ENCODE measurements at regions not wholly inside any gene's neighbourhood (a gene's known extent, or its start where the extent isn't known, plus 50 kb on each side); places are given as distances from the start of the nearest gene placed in this dataset.

- Histone ChIP-seq H2AFZ (ENCODE audit: low read depth, low read length) (no peak overlapping the region), H3K27me3 (ENCODE audit: insufficient read depth, low read length) (no peaks in the 10 kb centered on the region), H3K36me3 (ENCODE audit: insufficient read depth, low read length) (peaks cover 5% of the 10 kb centered on the region), H3K9me3 (ENCODE audit: low read length) (peaks cover 6% of the 10 kb centered on the region), H3K4me3 (ENCODE audit: low read length) (no peak overlapping the region), H3K4me1 (ENCODE audit: insufficient read depth, low read length) (peaks cover 7% of the 10 kb centered on the region)
These were observed 250.4 kb upstream of the PMFBP1 start for GRCh38 chr16:72422308-72422897.

DNA sequence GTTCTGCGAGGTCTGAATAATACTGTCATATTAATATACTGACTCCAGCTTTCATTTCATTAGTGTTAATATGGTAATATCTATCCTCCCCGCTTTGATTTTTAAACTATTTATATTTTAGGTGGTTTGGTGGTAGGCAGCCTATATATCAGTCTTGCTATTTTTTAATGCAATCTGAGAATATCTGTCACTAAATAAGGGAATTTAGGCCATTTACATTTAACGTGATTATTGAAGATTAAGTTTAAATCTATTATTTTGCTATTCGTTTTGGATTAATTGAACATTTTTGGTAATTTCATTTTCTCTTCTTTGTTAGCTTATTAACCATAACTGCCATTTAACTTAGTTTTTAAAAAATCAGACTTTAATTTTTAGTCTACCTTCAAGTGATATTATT lies 247.7 kb upstream of the PMFBP1 start:
- Histone ChIP-seq H2AFZ (ENCODE audit: low read depth, low read length) (no peak overlapping the region), H3K36me3 (ENCODE audit: insufficient read depth, low read length) (no peaks in the 10 kb centered on the region), H3K4me1 (ENCODE audit: insufficient read depth, low read length) (peaks cover 5% of the 10 kb centered on the region), H3K4me3 (ENCODE audit: low read length) (no peak overlapping the region), H3K9me3 (ENCODE audit: low read length) (peaks cover 3% of the 10 kb centered on the region), H3K27me3 (ENCODE audit: insufficient read depth, low read length) (no peaks in the 10 kb centered on the region)

GRCh38 chr16:72415379-72415778 lies 243.4 kb upstream of the PMFBP1 start:
- H3K27me3 ChIP-seq (ENCODE audit: insufficient read depth, low read length), result no peaks in the 10 kb centered on the region
- H3K36me3 ChIP-seq (ENCODE audit: insufficient read depth, low read length), result no peaks in the 10 kb centered on the region
- H3K4me3 ChIP-seq (ENCODE audit: low read length), result no peak overlapping the region
- H2AFZ ChIP-seq (ENCODE audit: low read depth, low read length), result no peak overlapping the region
- no peaks in the 10 kb centered on the region for H3K9me3 ChIP-seq (ENCODE audit: low read length)
- peaks cover 8% of the 10 kb centered on the region for H3K4me1 ChIP-seq (ENCODE audit: insufficient read depth, low read length)

- Histone ChIP-seq H3K9me3 (ENCODE audit: low read length) (no peaks in the 10 kb centered on the region), H3K4me1 (ENCODE audit: insufficient read depth, low read length) (peaks cover 23% of the 10 kb centered on the region), H3K36me3 (ENCODE audit: insufficient read depth, low read length) (no peaks in the 10 kb centered on the region), H2AFZ (ENCODE audit: low read depth, low read length) (no peak overlapping the region), H3K27me3 (ENCODE audit: insufficient read depth, low read length) (no peaks in the 10 kb centered on the region), H3K4me3 (ENCODE audit: low read length) (no peak overlapping the region)
These were observed 238.5 kb upstream of the PMFBP1 start for GRCh38 chr16:72410492-72410891.

- H3K27me3 ChIP-seq (ENCODE audit: insufficient read depth, low read length), result no peaks in the 10 kb centered on the region
- peaks cover 18% of the 10 kb centered on the region for H3K4me1 ChIP-seq (ENCODE audit: insufficient read depth, low read length)
- H3K36me3 ChIP-seq (ENCODE audit: insufficient read depth, low read length), result no peaks in the 10 kb centered on the region
- H3K4me3 ChIP-seq (ENCODE audit: low read length), result no peak overlapping the region
- H3K9me3 ChIP-seq (ENCODE audit: low read length), result no peaks in the 10 kb centered on the region
- no peak overlapping the region for H2AFZ ChIP-seq (ENCODE audit: low read depth, low read length)
These were observed 237.5 kb upstream of the PMFBP1 start for GRCh38 chr16:72409423-72409822.

- Histone ChIP-seq H3K27me3 (ENCODE audit: insufficient read depth, low read length) (no peaks in the 10 kb centered on the region), H2AFZ (ENCODE audit: low read depth, low read length) (no peak overlapping the region), H3K36me3 (ENCODE audit: insufficient read depth, low read length) (no peaks in the 10 kb centered on the region), H3K9me3 (ENCODE audit: low read length) (peaks cover 2% of the 10 kb centered on the region), H3K4me1 (ENCODE audit: insufficient read depth, low read length) (peaks cover 18% of the 10 kb centered on the region), H3K4me3 (ENCODE audit: low read length) (no peak overlapping the region)
These were observed 234.4 kb upstream of the PMFBP1 start for GRCh38 chr16:72406390-72406789.

DNA sequence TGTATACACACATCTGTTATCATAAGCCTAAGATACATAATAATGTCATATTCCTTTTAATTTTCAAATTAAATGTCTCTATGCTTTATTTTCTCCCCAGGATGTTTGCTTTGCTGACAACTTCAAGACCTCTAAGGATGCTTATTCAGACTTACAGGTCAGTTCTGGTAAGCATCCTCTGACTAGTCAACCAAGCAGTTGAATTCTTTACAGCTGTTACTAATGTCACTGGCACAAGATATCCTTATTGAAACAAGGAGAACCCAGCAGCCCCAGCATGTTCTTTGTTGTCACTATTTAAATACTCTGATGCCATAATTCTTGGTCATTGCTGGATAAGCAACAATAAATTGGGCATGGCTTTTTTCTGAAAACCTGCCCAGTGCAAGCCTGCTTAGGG lies 232.3 kb upstream of the PMFBP1 start:
- peaks cover 2% of the 10 kb centered on the region for H3K9me3 ChIP-seq (ENCODE audit: low read length)
- no peak overlapping the region for H2AFZ ChIP-seq (ENCODE audit: low read depth, low read length)
- H3K4me3 ChIP-seq (ENCODE audit: low read length), result no peak overlapping the region
- peaks cover 7% of the 10 kb centered on the region for H3K4me1 ChIP-seq (ENCODE audit: insufficient read depth, low read length)
- no peaks in the 10 kb centered on the region for H3K27me3 ChIP-seq (ENCODE audit: insufficient read depth, low read length)
- H3K36me3 ChIP-seq (ENCODE audit: insufficient read depth, low read length), result no peaks in the 10 kb centered on the region

DNA sequence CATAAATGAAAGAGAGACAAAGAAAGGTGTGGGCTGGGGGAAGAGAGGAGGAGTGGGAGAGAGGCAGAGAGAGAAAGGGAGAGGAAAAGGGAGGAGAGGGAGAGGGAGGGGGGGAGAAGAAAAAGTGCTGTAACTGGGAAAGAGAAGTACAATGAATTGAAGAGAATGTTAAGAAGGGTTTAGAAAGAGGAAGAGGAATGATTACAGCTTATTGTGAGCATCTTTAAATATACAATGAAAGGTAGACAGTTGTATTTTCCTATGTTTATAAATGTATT lies 229.1 kb upstream of the PMFBP1 start:
- H3K27me3 ChIP-seq (ENCODE audit: insufficient read depth, low read length), result no peaks in the 10 kb centered on the region
- no peak overlapping the region for H3K4me3 ChIP-seq (ENCODE audit: low read length)
- no peaks in the 10 kb centered on the region for H3K4me1 ChIP-seq (ENCODE audit: insufficient read depth, low read length)
- H3K9me3 ChIP-seq (ENCODE audit: low read length), result peaks cover 2% of the 10 kb centered on the region
- H3K36me3 ChIP-seq (ENCODE audit: insufficient read depth, low read length), result no peaks in the 10 kb centered on the region
- no peak overlapping the region for H2AFZ ChIP-seq (ENCODE audit: low read depth, low read length)

DNA sequence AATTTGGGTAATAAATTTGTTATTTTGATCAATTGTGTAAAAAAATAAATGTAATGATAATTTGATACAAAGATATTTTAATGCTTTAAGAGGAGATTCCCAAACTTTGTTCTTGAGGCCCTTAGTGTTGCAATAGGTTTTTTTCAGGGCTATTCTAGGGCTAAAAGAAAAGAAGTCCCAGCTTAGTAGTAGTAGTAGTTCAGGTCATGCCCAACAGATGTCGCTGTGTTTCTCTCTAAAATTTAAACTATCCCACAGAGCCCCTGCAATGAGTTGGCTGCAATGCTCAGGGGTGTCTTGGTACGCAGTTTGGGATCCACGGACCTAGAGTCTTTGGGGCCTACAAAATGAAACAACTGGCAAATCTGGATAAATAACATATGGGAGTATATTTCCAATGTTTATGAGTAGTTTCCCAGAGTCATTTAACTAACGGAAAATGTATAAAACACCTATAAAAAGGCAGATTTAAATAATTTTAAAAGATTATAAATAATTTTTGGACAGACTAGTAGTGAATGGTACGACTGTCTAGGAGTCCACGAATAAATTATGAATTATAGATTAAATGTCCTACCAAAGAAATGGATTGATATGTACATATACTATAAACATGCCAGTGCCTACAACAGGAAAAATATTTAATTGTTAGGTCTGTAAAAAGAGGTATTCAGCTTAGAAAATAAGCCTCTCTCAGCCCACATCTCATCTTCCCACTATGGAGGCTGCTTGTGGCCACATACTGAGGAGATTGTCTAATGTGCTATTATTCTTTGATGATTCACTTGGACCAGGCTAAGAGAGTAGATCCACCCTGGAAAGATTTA lies 228.5 kb upstream of the PMFBP1 start:
- Histone ChIP-seq H3K4me3 (ENCODE audit: low read length) (no peak overlapping the region), H2AFZ (ENCODE audit: low read depth, low read length) (no peak overlapping the region), H3K27me3 (ENCODE audit: insufficient read depth, low read length) (no peaks in the 10 kb centered on the region), H3K36me3 (ENCODE audit: insufficient read depth, low read length) (no peaks in the 10 kb centered on the region), H3K4me1 (ENCODE audit: insufficient read depth, low read length) (no peaks in the 10 kb centered on the region), H3K9me3 (ENCODE audit: low read length) (peaks cover 2% of the 10 kb centered on the region)

DNA sequence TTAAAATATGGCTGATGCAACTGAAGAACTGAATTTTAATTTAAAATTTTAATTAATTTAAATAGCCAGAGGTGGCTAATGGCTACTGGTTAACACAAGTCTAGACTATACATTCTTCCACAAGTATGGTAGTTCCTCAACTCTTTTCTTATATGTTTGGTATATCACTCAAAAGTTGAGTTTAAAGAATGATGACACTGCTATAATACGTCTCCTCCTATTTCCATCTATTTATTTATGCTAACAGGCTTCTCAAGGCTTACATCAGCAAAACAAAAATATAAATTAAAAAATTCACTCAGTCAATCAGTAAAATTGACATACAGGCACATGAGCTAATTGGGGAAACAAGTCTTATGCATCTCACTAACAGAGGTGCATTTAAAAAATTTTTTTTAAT lies 227.9 kb upstream of the PMFBP1 start:
- no peaks in the 10 kb centered on the region for H3K27me3 ChIP-seq (ENCODE audit: insufficient read depth, low read length)
- H3K9me3 ChIP-seq (ENCODE audit: low read length), result peaks cover 2% of the 10 kb centered on the region
- H2AFZ ChIP-seq (ENCODE audit: low read depth, low read length), result no peak overlapping the region
- H3K36me3 ChIP-seq (ENCODE audit: insufficient read depth, low read length), result no peaks in the 10 kb centered on the region
- H3K4me3 ChIP-seq (ENCODE audit: low read length), result no peak overlapping the region
- no peaks in the 10 kb centered on the region for H3K4me1 ChIP-seq (ENCODE audit: insufficient read depth, low read length)

DNA sequence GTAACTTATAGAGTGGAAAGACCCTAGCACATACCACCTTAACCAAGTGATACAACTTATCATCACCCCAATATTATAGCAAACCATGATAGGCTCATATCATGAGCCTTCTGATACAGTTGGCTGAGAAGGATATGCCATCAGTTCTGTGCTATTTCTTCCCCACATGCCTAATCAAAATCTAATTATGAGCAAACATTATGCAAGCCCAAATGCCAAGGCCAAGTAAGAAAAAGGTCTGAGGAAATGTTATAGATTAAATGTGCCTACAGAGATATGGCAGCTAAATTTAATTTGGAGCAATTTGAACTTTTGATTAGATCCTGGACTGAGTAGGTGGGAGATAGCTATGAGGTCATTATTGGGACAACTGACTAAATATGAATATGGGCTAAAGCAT lies 225.9 kb upstream of the PMFBP1 start:
- H3K36me3 ChIP-seq (ENCODE audit: insufficient read depth, low read length), result no peaks in the 10 kb centered on the region
- no peaks in the 10 kb centered on the region for H3K9me3 ChIP-seq (ENCODE audit: low read length)
- H3K4me1 ChIP-seq (ENCODE audit: insufficient read depth, low read length), result no peaks in the 10 kb centered on the region
- no peak overlapping the region for H2AFZ ChIP-seq (ENCODE audit: low read depth, low read length)
- no peaks in the 10 kb centered on the region for H3K27me3 ChIP-seq (ENCODE audit: insufficient read depth, low read length)
- no peak overlapping the region for H3K4me3 ChIP-seq (ENCODE audit: low read length)

DNA sequence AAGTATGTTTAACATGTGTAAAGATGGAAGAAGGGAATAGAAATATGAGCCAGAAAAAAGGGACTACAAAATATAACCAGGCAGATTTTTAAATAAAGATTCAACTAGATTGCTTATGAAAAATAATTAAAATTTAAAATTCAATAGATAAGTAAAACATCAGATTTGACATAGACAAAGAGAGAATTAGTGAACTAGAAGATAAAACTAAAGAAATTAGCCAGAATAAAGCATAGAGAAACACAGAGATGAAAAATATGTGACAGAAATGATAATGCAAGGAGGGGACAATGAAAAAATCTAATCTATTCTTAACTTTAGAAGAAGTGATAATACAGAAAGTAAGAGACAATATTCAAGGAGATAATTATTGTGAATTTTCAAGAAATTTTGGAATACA lies 222.6 kb upstream of the PMFBP1 start:
- H3K4me3 ChIP-seq (ENCODE audit: low read length), result no peak overlapping the region
- no peaks in the 10 kb centered on the region for H3K4me1 ChIP-seq (ENCODE audit: insufficient read depth, low read length)
- no peaks in the 10 kb centered on the region for H3K36me3 ChIP-seq (ENCODE audit: insufficient read depth, low read length)
- H2AFZ ChIP-seq (ENCODE audit: low read depth, low read length), result no peak overlapping the region
- H3K9me3 ChIP-seq (ENCODE audit: low read length), result peaks cover 3% of the 10 kb centered on the region
- no peaks in the 10 kb centered on the region for H3K27me3 ChIP-seq (ENCODE audit: insufficient read depth, low read length)

- no peaks in the 10 kb centered on the region for H3K4me1 ChIP-seq (ENCODE audit: insufficient read depth, low read length)
These were observed 217.8 kb upstream of the PMFBP1 start for GRCh38 chr16:72389791-72390190.

GRCh38 chr16:72388007-72388406 lies 216.1 kb upstream of the PMFBP1 start:
- Histone ChIP-seq H3K27me3 (ENCODE audit: insufficient read depth, low read length) (no peaks in the 10 kb centered on the region), H3K36me3 (ENCODE audit: insufficient read depth, low read length) (no peaks in the 10 kb centered on the region), H3K4me3 (ENCODE audit: low read length) (no peak overlapping the region), H3K4me1 (ENCODE audit: insufficient read depth, low read length) (no peaks in the 10 kb centered on the region), H2AFZ (ENCODE audit: low read depth, low read length) (no peak overlapping the region), H3K9me3 (ENCODE audit: low read length) (peaks cover 17% of the 10 kb centered on the region)

More at GRCh38 chr16:72389791-72390190, 217.8 kb upstream of the PMFBP1 start:
- Histone ChIP-seq H3K36me3 (ENCODE audit: insufficient read depth, low read length) (no peaks in the 10 kb centered on the region), H2AFZ (ENCODE audit: low read depth, low read length) (no peak overlapping the region), H3K27me3 (ENCODE audit: insufficient read depth, low read length) (no peaks in the 10 kb centered on the region), H3K4me3 (ENCODE audit: low read length) (no peak overlapping the region), H3K9me3 (ENCODE audit: low read length) (peaks cover 17% of the 10 kb centered on the region)
